ENCODE measurements at regions not wholly inside any gene's neighbourhood (a gene's known extent, or its start where the extent isn't known, plus 50 kb on each side); places are given as distances from the start of the nearest gene placed in this dataset.

- DNase-seq, result peak in 1 of 3 donors; percentile 68
Observed at GRCh38 chr6:167565884-167566599, 241.2 kb downstream of the TTLL2 start.

- peak in 1 of 3 donors; percentile 69 for DNase-seq
Observed at GRCh38 chr6:167566711-167567141, 241.8 kb downstream of the TTLL2 start.

- peak in 1 of 3 donors; percentile 53 for DNase-seq
Observed at GRCh38 chr6:167567142-167568033, 242.5 kb downstream of the TTLL2 start.

- DNase-seq, result peak in 1 of 3 donors; percentile 3
Observed at GRCh38 chr6:167568407-167569024, 243.6 kb downstream of the TTLL2 start.

- no peak for DNase-seq
Observed at GRCh38 chr6:167569041-167569805, 244.3 kb downstream of the TTLL2 start.

GRCh38 chr6:167569879-167570278 is 245.0 kb downstream of the TTLL2 start:
- no peak for DNase-seq

- peak in 1 of 3 donors; percentile 5 for DNase-seq
Observed at GRCh38 chr6:167570460-167571400, 245.8 kb downstream of the TTLL2 start.

- peak in 1 of 3 donors; percentile 78 for DNase-seq
Observed at GRCh38 chr6:167571550-167571949, 246.7 kb downstream of the TTLL2 start.

GRCh38 chr6:167572106-167572505 is 247.2 kb downstream of the TTLL2 start:
- DNase-seq, result no peak

GRCh38 chr6:167572841-167573271 is 248.0 kb downstream of the TTLL2 start:
- DNase-seq, result peak in 1 of 3 donors; percentile 67

- peak in 1 of 3 donors; percentile 80 for DNase-seq
Observed at GRCh38 chr6:167573461-167574215, 248.8 kb downstream of the TTLL2 start.

GRCh38 chr6:167574431-167575151 is 249.7 kb downstream of the TTLL2 start:
- DNase-seq, result peak in 1 of 3 donors; percentile 77

- DNase-seq, result no peak
Observed at GRCh38 chr6:167575158-167575696, 250.3 kb downstream of the TTLL2 start.

- DNase-seq, result no peak
Observed at GRCh38 chr6:167576050-167576741, 250.5 kb upstream of the AFDN start.

GRCh38 chr6:167576828-167577503 is 249.7 kb upstream of the AFDN start:
- DNase-seq, result peak in 1 of 3 donors; percentile 22

GRCh38 chr6:167577891-167578361 is 248.8 kb upstream of the AFDN start:
- no peak for DNase-seq

GRCh38 chr6:167578371-167578901 is 248.3 kb upstream of the AFDN start:
- no peak for DNase-seq

All from muscle of back (tissue), 3 donors.